Brain microvascular endothelial cell (primary cell): ENCODE measurements at regions not wholly inside any gene's neighbourhood (a gene's known extent, or its start where the extent isn't known, plus 50 kb on each side); places are given as distances from the start of the nearest gene placed in this dataset.

Experiments used
- DNase-seq: peaks from one replicate; pipeline ENCODE4 v3.0.0-alpha.2; 2020
- H3K27ac ChIP-seq: fragments of 250-450 bp; sonication (Bioruptor Pico); 2 replicates; pipeline ENCODE4 v1.5.1; 2020; ENCODE audit warnings: mild to moderate bottlenecking, moderate library complexity
- H3K27me3 ChIP-seq: fragments of 250-450 bp; sonication (Bioruptor Pico); replicated peaks from 2 replicates; pipeline ENCODE4 v1.5.1; 2020; ENCODE audit warnings: mild to moderate bottlenecking
- H3K36me3 ChIP-seq: fragments of 250-450 bp; sonication (Bioruptor Pico); replicated peaks from 2 replicates; pipeline ENCODE4 v1.5.1; 2020; ENCODE audit warnings: mild to moderate bottlenecking
- H3K4me3 ChIP-seq: 2 replicates; pipeline ENCODE4 v1.5.1; 2011; ENCODE audit warnings: low read depth, mild to moderate bottlenecking, control low read depth, low read length, moderate library complexity
- in situ Hi-C: cut with HindIII; loops from 2 replicates; pipeline ENCODE4 v1.10.0; 2017; ENCODE audit warnings: low sequenced_read_pairs, low pct_ligation_motif_present
- TF ChIP-seq, protein P1 (sequence below): IDR thresholded peaks from 2 replicates; pipeline ENCODE4 v1.5.1; 2011; ENCODE audit warnings: low read depth, mild to moderate bottlenecking, moderate library complexity, low read length, control low read depth, inconsistent platforms; ENCODE audit errors: missing control alignments

DNA sequence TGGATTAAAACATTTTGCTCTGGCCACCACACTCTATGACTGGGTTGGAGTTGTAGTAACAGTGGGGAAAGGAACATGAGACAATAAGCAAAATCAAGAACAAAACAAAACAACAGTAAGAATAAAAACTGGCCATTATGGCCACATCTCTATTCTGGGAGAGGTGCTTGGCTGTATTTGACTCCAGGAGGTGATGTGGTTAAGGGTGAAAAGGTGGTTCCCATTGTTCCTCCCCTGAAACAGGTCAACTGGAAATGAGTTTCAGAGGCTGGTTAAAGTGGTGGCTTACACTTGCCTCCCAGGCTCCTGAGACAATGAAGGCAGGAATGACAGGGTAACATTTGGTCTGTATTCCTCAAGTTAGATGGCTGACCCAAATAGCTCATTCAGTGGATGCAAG, 67.3 kb upstream of the FANCL start:
- no peak overlapping the region for H3K27ac ChIP-seq
- H3K4me3 ChIP-seq: no peak overlapping the region
- TF ChIP-seq, protein P1, sequence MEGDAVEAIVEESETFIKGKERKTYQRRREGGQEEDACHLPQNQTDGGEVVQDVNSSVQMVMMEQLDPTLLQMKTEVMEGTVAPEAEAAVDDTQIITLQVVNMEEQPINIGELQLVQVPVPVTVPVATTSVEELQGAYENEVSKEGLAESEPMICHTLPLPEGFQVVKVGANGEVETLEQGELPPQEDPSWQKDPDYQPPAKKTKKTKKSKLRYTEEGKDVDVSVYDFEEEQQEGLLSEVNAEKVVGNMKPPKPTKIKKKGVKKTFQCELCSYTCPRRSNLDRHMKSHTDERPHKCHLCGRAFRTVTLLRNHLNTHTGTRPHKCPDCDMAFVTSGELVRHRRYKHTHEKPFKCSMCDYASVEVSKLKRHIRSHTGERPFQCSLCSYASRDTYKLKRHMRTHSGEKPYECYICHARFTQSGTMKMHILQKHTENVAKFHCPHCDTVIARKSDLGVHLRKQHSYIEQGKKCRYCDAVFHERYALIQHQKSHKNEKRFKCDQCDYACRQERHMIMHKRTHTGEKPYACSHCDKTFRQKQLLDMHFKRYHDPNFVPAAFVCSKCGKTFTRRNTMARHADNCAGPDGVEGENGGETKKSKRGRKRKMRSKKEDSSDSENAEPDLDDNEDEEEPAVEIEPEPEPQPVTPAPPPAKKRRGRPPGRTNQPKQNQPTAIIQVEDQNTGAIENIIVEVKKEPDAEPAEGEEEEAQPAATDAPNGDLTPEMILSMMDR: no peak
- H3K36me3 ChIP-seq: no peaks in the 10 kb centered on the region
- no peaks in the 10 kb centered on the region for H3K27me3 ChIP-seq
- no peak for DNase-seq
- in situ Hi-C loops: no loop called here

GRCh38 chr2:58304843-58305242, 63.7 kb upstream of the FANCL start:
- DNase-seq: no peak
- H3K4me3 ChIP-seq: no peak overlapping the region
- H3K27ac ChIP-seq: no peak overlapping the region
- TF ChIP-seq, protein P1: no peak
- H3K27me3 ChIP-seq: no peaks in the 10 kb centered on the region
- no peaks in the 10 kb centered on the region for H3K36me3 ChIP-seq
- in situ Hi-C loops: no loop called here

DNA sequence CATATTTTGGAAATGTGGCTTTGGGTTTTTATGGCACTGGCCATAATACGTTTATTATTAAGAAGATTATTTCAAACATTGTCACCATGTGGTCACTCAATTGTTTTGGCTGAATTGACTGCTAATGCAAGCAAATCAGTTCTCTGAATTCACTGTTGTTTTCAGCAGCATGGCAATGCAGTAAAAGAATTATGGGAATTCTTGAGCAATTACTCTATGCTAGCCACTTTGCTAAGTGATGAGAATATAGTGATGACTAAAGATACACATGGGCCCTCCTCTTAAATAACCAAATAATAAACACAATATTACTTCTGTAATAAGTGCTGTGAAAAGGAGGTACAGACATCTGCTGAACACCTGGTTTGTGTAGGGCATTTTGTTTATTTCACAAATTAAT, 58.0 kb upstream of the FANCL start:
- Histone ChIP-seq H3K27me3 (no peaks in the 10 kb centered on the region), H3K4me3 (no peak overlapping the region), H3K36me3 (no peaks in the 10 kb centered on the region), H3K27ac (no peak overlapping the region)
- in situ Hi-C loops: no loop called here
- TF ChIP-seq, protein P1: no peak
- DNase-seq: no peak

DNA sequence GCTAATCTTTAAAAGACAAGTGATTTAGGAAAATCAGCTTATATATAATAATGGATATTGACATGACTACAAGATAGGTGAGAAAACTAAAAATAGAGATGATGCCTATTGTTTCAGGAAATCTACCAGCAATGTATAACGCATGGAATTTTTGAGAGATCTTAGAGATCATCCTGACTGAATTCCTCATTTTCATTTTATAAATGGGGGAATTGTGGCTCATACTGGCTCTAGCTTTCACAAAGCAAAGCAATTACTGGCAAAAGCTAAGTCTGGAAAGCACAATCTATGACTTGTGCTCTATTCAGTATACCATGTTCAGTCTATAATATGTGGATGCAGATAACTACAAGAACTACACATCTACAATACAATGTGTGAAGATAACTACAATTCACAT, 51.9 kb upstream of the FANCL start:
- TF ChIP-seq, protein P1: no peak
- no peak for DNase-seq
- Histone ChIP-seq H3K27ac (no peak overlapping the region), H3K27me3 (no peaks in the 10 kb centered on the region), H3K36me3 (no peaks in the 10 kb centered on the region), H3K4me3 (no peak overlapping the region)
- in situ Hi-C loops: no loop called here

DNA sequence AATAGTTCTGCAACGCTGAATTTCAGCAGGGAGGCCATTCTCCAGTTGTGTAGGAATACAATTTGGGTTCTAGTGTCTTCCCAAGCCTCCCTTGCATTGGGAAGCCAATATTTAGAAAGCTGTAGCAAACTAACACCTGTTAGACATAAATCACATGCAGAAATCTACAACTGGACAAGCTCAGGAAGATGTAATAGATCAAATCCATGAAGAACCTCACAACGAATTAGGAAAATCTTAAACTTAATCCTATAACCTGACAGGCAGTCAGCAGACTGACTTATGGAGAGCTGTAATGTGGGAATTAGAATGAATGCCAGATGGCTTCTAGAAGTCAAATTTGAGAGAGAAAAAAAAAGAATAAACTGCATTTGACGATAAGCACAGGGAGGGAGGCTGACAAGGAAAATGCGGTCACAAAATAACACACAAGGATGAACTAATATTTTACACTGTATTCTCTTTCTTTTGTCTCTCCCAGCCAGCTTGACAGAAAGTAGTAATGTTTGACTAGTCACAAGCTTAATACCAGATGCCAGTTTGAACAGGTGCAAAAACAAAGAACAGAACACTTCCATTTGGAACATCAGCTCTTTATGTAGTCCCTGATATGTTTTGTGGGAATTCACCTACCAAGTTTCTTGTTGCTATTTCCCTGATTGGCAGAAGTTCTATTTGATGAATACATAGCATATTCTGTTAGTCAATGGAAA, 50.8 kb upstream of the FANCL start:
- TF ChIP-seq, protein P1: no peak
- DNase-seq: no peak
- Histone ChIP-seq H3K36me3 (no peaks in the 10 kb centered on the region), H3K27ac (no peak overlapping the region), H3K4me3 (no peak overlapping the region), H3K27me3 (no peaks in the 10 kb centered on the region)
- in situ Hi-C loops: no loop called here
